Parathyroid adenoma (tissue), 2 donors: ENCODE measurements at regions not wholly inside any gene's neighbourhood (a gene's known extent, or its start where the extent isn't known, plus 50 kb on each side); places are given as distances from the start of the nearest gene placed in this dataset.

ENCODE experiments used
- H2AFZ ChIP-seq: fragments of 300-600 bp; sonication (generic); one replicate; pipeline ENCODE4 v1.7.0; 2017; ENCODE audit warnings: antibody characterized with exemption, mild to moderate bottlenecking
- H3K27ac ChIP-seq: fragments of 300-600 bp; sonication (generic); one replicate; pipeline ENCODE4 v1.7.0; 2017
- H3K27me3 ChIP-seq: fragments of 300-600 bp; sonication (generic); one replicate; pipeline ENCODE4 v1.7.0; 2017; ENCODE audit warnings: low read length; ENCODE audit not compliant: control insufficient read depth, insufficient read depth
- H3K36me3 ChIP-seq: fragments of 300-600 bp; sonication (generic); one replicate; pipeline ENCODE4 v1.7.0; 2017; ENCODE audit warnings: low read length; ENCODE audit not compliant: control insufficient read depth, insufficient read depth
- H3K4me1 ChIP-seq: fragments of 300-600 bp; sonication (generic); one replicate; pipeline ENCODE4 v1.7.0; 2017; ENCODE audit warnings: control low read depth
- H3K4me2 ChIP-seq: fragments of 300-600 bp; sonication (generic); one replicate; pipeline ENCODE4 v1.7.0; 2017; ENCODE audit warnings: low read length
- H3K4me3 ChIP-seq: fragments of 300-600 bp; sonication (generic); one replicate; pipeline ENCODE4 v1.7.0; 2017; ENCODE audit warnings: low read depth, low read length
- H3K79me2 ChIP-seq: fragments of 300-600 bp; sonication (generic); one replicate; pipeline ENCODE4 v1.7.0; 2017; ENCODE audit warnings: control low read depth
- H3K9ac ChIP-seq: fragments of 300-600 bp; sonication (generic); one replicate; pipeline ENCODE4 v1.7.0; 2017; ENCODE audit warnings: mild to moderate bottlenecking
- H3K9me3 ChIP-seq: fragments of 300-600 bp; sonication (generic); one replicate; pipeline ENCODE4 v1.7.0; 2017; ENCODE audit warnings: low read length; ENCODE audit not compliant: control insufficient read depth
- CTCF ChIP-seq: fragments of 300-600 bp; sonication (generic); IDR thresholded peaks from one replicate; pipeline ENCODE4 v1.7.0; 2017; ENCODE audit warnings: antibody characterized with exemption, mild to moderate bottlenecking
- donor health status: primary hyperparathyroidism.

DNA sequence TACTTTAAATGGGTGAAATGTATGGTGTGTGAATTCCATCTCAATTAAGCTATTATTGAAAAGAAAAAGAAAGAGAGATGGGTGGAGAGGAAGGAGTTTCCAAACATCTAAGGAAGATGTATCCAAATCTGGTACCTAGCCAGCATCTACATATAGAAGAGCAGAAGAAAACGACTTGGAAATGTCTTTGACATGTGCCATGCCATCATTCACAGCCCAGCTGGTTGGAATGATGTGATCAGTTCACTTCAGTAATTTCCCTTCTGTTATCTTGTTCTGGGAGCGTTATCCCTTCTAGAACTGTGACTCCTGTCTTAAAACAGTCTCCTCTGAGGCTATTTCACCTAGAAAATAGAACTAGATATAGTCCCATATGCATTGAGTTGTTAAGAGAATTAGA, 312.8 kb upstream of the GYPC start:
- no peak overlapping the region for H3K4me3 ChIP-seq
- no peak overlapping the region for H3K27ac ChIP-seq
- no peak overlapping the region for H3K4me2 ChIP-seq
- H3K36me3 ChIP-seq = no peaks in the 10 kb centered on the region
- H3K79me2 ChIP-seq = no peaks in the 10 kb centered on the region
- no peaks in the 10 kb centered on the region for H3K4me1 ChIP-seq
- TF ChIP-seq CTCF = no peak
- no peaks in the 10 kb centered on the region for H3K9me3 ChIP-seq
- H3K9ac ChIP-seq = no peak overlapping the region
- no peak overlapping the region for H2AFZ ChIP-seq
- no peaks in the 10 kb centered on the region for H3K27me3 ChIP-seq

DNA sequence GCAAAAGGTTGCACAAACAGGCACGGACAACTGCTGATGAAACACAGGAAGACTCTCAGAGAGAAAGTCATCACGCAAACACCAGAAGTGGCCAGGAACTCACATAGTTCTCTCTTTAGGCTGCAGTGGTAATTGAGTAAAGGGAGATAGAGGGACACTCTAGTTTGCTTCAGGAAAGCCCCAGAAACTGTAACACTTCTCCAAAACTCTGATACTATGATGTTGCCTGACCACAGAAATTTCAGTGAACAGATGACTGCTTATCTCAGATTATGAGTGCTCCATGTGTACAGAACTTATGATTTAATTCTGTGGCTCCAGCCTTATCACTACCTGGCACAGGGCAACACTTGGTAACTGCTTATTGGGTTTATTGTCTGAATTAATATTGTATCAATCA, 311.5 kb upstream of the GYPC start:
- H3K27me3 ChIP-seq = no peaks in the 10 kb centered on the region
- no peak overlapping the region for H3K4me2 ChIP-seq
- H3K79me2 ChIP-seq = no peaks in the 10 kb centered on the region
- no peak overlapping the region for H3K4me3 ChIP-seq
- no peak overlapping the region for H3K9ac ChIP-seq
- no peaks in the 10 kb centered on the region for H3K9me3 ChIP-seq
- H3K27ac ChIP-seq = no peak overlapping the region
- no peak overlapping the region for H2AFZ ChIP-seq
- no peak for TF ChIP-seq CTCF
- H3K4me1 ChIP-seq = no peaks in the 10 kb centered on the region
- no peaks in the 10 kb centered on the region for H3K36me3 ChIP-seq

DNA sequence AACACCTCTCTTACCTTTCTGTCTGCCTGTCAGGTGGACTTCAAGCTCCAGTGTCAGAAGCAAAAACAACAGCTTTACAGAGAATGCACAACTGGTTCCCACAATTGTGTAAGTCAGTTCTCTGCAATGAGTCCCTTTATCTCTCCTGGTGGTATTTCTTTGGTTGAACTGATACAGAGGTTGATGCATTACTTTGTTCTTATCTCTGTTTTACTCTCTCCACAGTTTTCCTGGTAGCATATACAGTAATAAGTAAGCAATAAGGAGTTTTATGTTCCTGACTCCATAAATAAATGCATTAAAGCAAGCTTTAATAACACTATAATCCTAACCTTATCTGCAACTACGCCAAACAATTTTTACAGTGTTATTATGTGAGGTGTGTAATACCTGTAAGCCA, 310.3 kb upstream of the GYPC start:
- H2AFZ ChIP-seq = no peak overlapping the region
- H3K4me2 ChIP-seq = no peak overlapping the region
- H3K4me1 ChIP-seq = no peaks in the 10 kb centered on the region
- no peak overlapping the region for H3K4me3 ChIP-seq
- TF ChIP-seq CTCF = no peak
- H3K9me3 ChIP-seq = no peaks in the 10 kb centered on the region
- H3K27me3 ChIP-seq = no peaks in the 10 kb centered on the region
- no peaks in the 10 kb centered on the region for H3K79me2 ChIP-seq
- no peak overlapping the region for H3K9ac ChIP-seq
- no peaks in the 10 kb centered on the region for H3K36me3 ChIP-seq
- H3K27ac ChIP-seq = no peak overlapping the region

- Histone ChIP-seq H3K9ac (no peak overlapping the region), H3K4me2 (no peak overlapping the region), H2AFZ (no peak overlapping the region), H3K36me3 (no peaks in the 10 kb centered on the region), H3K4me3 (no peak overlapping the region), H3K27ac (no peak overlapping the region), H3K79me2 (no peaks in the 10 kb centered on the region), H3K9me3 (no peaks in the 10 kb centered on the region), H3K27me3 (no peaks in the 10 kb centered on the region), H3K4me1 (no peaks in the 10 kb centered on the region)
- TF ChIP-seq CTCF = no peak
Measured at GRCh38 chr2:126356631-126357030, 299.3 kb upstream of the GYPC start.

GRCh38 chr2:126358122-126358521, 297.8 kb upstream of the GYPC start:
- no peak overlapping the region for H3K4me3 ChIP-seq
- H3K79me2 ChIP-seq = no peaks in the 10 kb centered on the region
- H3K9me3 ChIP-seq = no peaks in the 10 kb centered on the region
- no peaks in the 10 kb centered on the region for H3K4me1 ChIP-seq
- H3K36me3 ChIP-seq = no peaks in the 10 kb centered on the region
- no peak overlapping the region for H3K4me2 ChIP-seq
- H3K9ac ChIP-seq = no peak overlapping the region
- no peak overlapping the region for H3K27ac ChIP-seq
- H3K27me3 ChIP-seq = no peaks in the 10 kb centered on the region
- no peak for TF ChIP-seq CTCF
- no peak overlapping the region for H2AFZ ChIP-seq
